ENCODE measurements at regions not wholly inside any gene's neighbourhood (a gene's known extent, or its start where the extent isn't known, plus 50 kb on each side); places are given as distances from the start of the nearest gene placed in this dataset.

GRCh38 chr3:164781755-164782154 is 296.5 kb downstream of the SI start:
- intact Hi-C loops (cut with micrococcal nuclease) (no loop called here), dilution Hi-C loops (cut with MboI; ENCODE audit: extremely low pct_ligation_motif_present, low sequenced_read_pairs) (no loop called here)
- no peak for FAIRE-seq
- H3K9ac ChIP-seq (replicated peaks; ENCODE audit: extremely low read depth, insufficient read depth, low read length), result no peak overlapping the region
- H2AFZ ChIP-seq (ENCODE audit: low read depth, low read length), result no peak overlapping the region
- H3K27me3 ChIP-seq (ENCODE audit: control insufficient read depth in 2 of 2, insufficient read depth in 2 of 2, low read length in 2 of 2), result no peaks in the 10 kb centered on the region
- H3K79me2 ChIP-seq (ENCODE audit: control insufficient read depth, insufficient read depth, low read length), result no peaks in the 10 kb centered on the region
- ChIA-PET CTCF (no interaction called here), POLR2A (no interaction called here)
- H3K9me1 ChIP-seq (replicated peaks; ENCODE audit: control insufficient read depth, extremely low read depth, insufficient read depth, low read length), result no peaks in the 10 kb centered on the region
- H3K4me3 ChIP-seq (replicated peaks in 1 of 3; ENCODE audit: insufficient read depth in 1 of 3, low read depth in 1 of 3, low read length in 3 of 3), result no peak overlapping the region
- no peak overlapping the region for H3K27ac ChIP-seq (ENCODE audit: insufficient read depth, low read depth, low read length)
- no peaks in the 10 kb centered on the region for H3K36me3 ChIP-seq (ENCODE audit: control insufficient read depth in 2 of 2, extremely low read depth in 1 of 2, insufficient read depth in 2 of 2, low read length in 2 of 2)
- no peak overlapping the region for H3K4me2 ChIP-seq (ENCODE audit: insufficient read depth, low read length)
- no peak for DNase-seq (ENCODE audit: low read depth, low spot score)
- TF ChIP-seq POLR2A (IDR thresholded peaks at IDR 0.05; ENCODE audit: low read depth, low read length) (no peak), MYC (IDR thresholded peaks at IDR 0.05; ENCODE audit: low read depth, low read length) (no peak), FOS (IDR thresholded peaks at IDR 0.05; ENCODE audit: borderline replicate concordance, insufficient read depth, low read length) (no peak), MAX (IDR thresholded peaks at IDR 0.05; ENCODE audit: insufficient read depth, insufficient read length) (no peak), JUN (IDR thresholded peaks at IDR 0.05; ENCODE audit: borderline replicate concordance, insufficient read depth, insufficient read length, low read depth) (no peak), CTCF (IDR thresholded peaks at IDR 0.05; ENCODE audit: extremely low read depth in 1 of 2, insufficient read depth in 1 of 2, low read depth in 1 of 2, low read length in 2 of 2) (no peak)
- no peaks in the 10 kb centered on the region for H3K4me1 ChIP-seq (ENCODE audit: control insufficient read depth, extremely low read depth, insufficient read depth, low read length)
- no TSS peak for BruUV-seq (replicated peaks)
- no peaks in the 10 kb centered on the region for H3K9me3 ChIP-seq (replicated peaks; ENCODE audit: control insufficient read depth, insufficient read depth, low read length)
- no peaks in the 10 kb centered on the region for H4K20me1 ChIP-seq (replicated peaks; ENCODE audit: control insufficient read depth, extremely low read depth, insufficient read depth, low read length)

GRCh38 chr3:164779816-164780215 is 298.5 kb downstream of the SI start:
- H3K27ac ChIP-seq (ENCODE audit: insufficient read depth, low read depth, low read length), result no peak overlapping the region
- FAIRE-seq (no peak), DNase-seq (ENCODE audit: low read depth, low spot score) (no peak)
- H3K79me2 ChIP-seq (ENCODE audit: control insufficient read depth, insufficient read depth, low read length), result no peaks in the 10 kb centered on the region
- H3K9ac ChIP-seq (replicated peaks; ENCODE audit: extremely low read depth, insufficient read depth, low read length), result no peak overlapping the region
- H3K36me3 ChIP-seq (ENCODE audit: control insufficient read depth in 2 of 2, extremely low read depth in 1 of 2, insufficient read depth in 2 of 2, low read length in 2 of 2), result no peaks in the 10 kb centered on the region
- no peaks in the 10 kb centered on the region for H3K4me1 ChIP-seq (ENCODE audit: control insufficient read depth, extremely low read depth, insufficient read depth, low read length)
- no peak overlapping the region for H2AFZ ChIP-seq (ENCODE audit: low read depth, low read length)
- H4K20me1 ChIP-seq (replicated peaks; ENCODE audit: control insufficient read depth, extremely low read depth, insufficient read depth, low read length), result no peaks in the 10 kb centered on the region
- H3K9me1 ChIP-seq (replicated peaks; ENCODE audit: control insufficient read depth, extremely low read depth, insufficient read depth, low read length), result no peaks in the 10 kb centered on the region
- ChIA-PET POLR2A (no interaction called here), CTCF (no interaction called here)
- peaks cover 1% of the 10 kb centered on the region for H3K9me3 ChIP-seq (replicated peaks; ENCODE audit: control insufficient read depth, insufficient read depth, low read length)
- TF ChIP-seq FOS (IDR thresholded peaks at IDR 0.05; ENCODE audit: borderline replicate concordance, insufficient read depth, low read length) (no peak), MYC (IDR thresholded peaks at IDR 0.05; ENCODE audit: low read depth, low read length) (no peak), EZH2 (IDR thresholded peaks at IDR 0.05; ENCODE audit: borderline replicate concordance, low read depth, low read length, severe bottlenecking) (no peak), CTCF (IDR thresholded peaks at IDR 0.05; ENCODE audit: extremely low read depth in 1 of 2, insufficient read depth in 1 of 2, low read depth in 1 of 2, low read length in 2 of 2) (no peak), POLR2A (IDR thresholded peaks at IDR 0.05; ENCODE audit: low read depth, low read length) (no peak), MAX (IDR thresholded peaks at IDR 0.05; ENCODE audit: insufficient read depth, insufficient read length) (no peak), POLR2AphosphoS5 (IDR thresholded peaks at IDR 0.05; ENCODE audit: insufficient read depth, low read depth, low read length) (no peak), JUN (IDR thresholded peaks at IDR 0.05; ENCODE audit: borderline replicate concordance, insufficient read depth, insufficient read length, low read depth) (no peak)
- dilution Hi-C loops (cut with MboI; ENCODE audit: extremely low pct_ligation_motif_present, low sequenced_read_pairs), result no loop called here
- no peaks in the 10 kb centered on the region for H3K27me3 ChIP-seq (ENCODE audit: control insufficient read depth in 2 of 2, insufficient read depth in 2 of 2, low read length in 2 of 2)
- intact Hi-C loops (cut with micrococcal nuclease), result no loop called here
- H3K4me3 ChIP-seq (replicated peaks in 1 of 3; ENCODE audit: insufficient read depth in 1 of 3, low read depth in 1 of 3, low read length in 3 of 3), result no peak overlapping the region
- no peak overlapping the region for H3K4me2 ChIP-seq (ENCODE audit: insufficient read depth, low read length)
- no TSS peak for BruUV-seq (replicated peaks)

Data from endothelial cell of umbilical vein (primary cell).